Liver (tissue), 8 donors: ENCODE measurements at regions not wholly inside any gene's neighbourhood (a gene's known extent, or its start where the extent isn't known, plus 50 kb on each side); places are given as distances from the start of the nearest gene placed in this dataset.

Source experiments
- DNase-seq: peaks from one replicate; pipeline ENCODE4 v3.0.0-alpha.2; 2017; ENCODE audit warnings: low spot score
- H3K27ac ChIP-seq, 2 donors: one replicate each; pipeline ENCODE4 v1.7.0; 2013; ENCODE audit warnings: inconsistent platforms in 2 of 2, low read length in 2 of 2, control low read depth in 1 of 2, low read depth in 1 of 2, mild to moderate bottlenecking in 1 of 2
- H3K27me3 ChIP-seq, 4 donors: one replicate each; pipeline versions ENCODE4 v1.6.1 to v1.7.0; 2013; ENCODE audit warnings: low read length in 3 of 4, inconsistent platforms in 1 of 4, mild to moderate bottlenecking in 1 of 4, moderate library complexity in 1 of 4; ENCODE audit not compliant: control insufficient read depth in 4 of 4, insufficient read depth in 4 of 4
- H3K36me3 ChIP-seq, 4 donors: one replicate each; pipeline versions ENCODE4 v1.6.1 to v1.7.0; 2013; ENCODE audit warnings: low read length in 3 of 4, mild to moderate bottlenecking in 3 of 4, low read depth in 1 of 4, moderate library complexity in 1 of 4; ENCODE audit not compliant: control insufficient read depth in 4 of 4, insufficient read depth in 3 of 4
- H3K4me1 ChIP-seq, 4 donors: one replicate each; pipeline versions ENCODE4 v1.6.1 to v1.7.0; 2013; ENCODE audit warnings: low read length in 3 of 4, mild to moderate bottlenecking in 3 of 4, moderate library complexity in 1 of 4; ENCODE audit not compliant: control insufficient read depth in 4 of 4, insufficient read depth in 4 of 4
- H3K4me3 ChIP-seq, 3 donors: one replicate each; pipeline versions ENCODE4 v1.6.1 to v1.7.0; 2013; ENCODE audit warnings: low read length in 3 of 3, control low read depth in 1 of 3, low read depth in 1 of 3, mild to moderate bottlenecking in 1 of 3
- H3K9ac ChIP-seq, 2 donors: one replicate each; pipeline ENCODE4 v1.7.0; 2013; ENCODE audit warnings: low read length in 2 of 2, mild to moderate bottlenecking in 2 of 2, moderate library complexity in 2 of 2, control low read depth in 1 of 2, low read depth in 1 of 2
- H3K9me3 ChIP-seq, 4 donors: one replicate each; pipeline versions ENCODE4 v1.6.1 to v1.7.0; 2013; ENCODE audit warnings: low read length in 3 of 4; ENCODE audit not compliant: control insufficient read depth in 4 of 4
- EGR1 ChIP-seq, 2 donors: IDR thresholded peaks; 2 replicates each; pipeline ENCODE4 v1.6.1; 2016 to 2018; ENCODE audit warnings: antibody characterized with exemption in 2 of 2, low read depth in 2 of 2
- FOXA1 ChIP-seq: IDR thresholded peaks from 2 replicates; pipeline ENCODE4 v1.6.1; 2016; ENCODE audit warnings: antibody characterized with exemption
- FOXA2 ChIP-seq: IDR thresholded peaks from 2 replicates; pipeline ENCODE4 v1.6.1; 2016; ENCODE audit warnings: antibody characterized with exemption
- GABPA ChIP-seq, 2 donors: IDR thresholded peaks in 1 of 2; conservative IDR thresholded peaks in 1 of 2; 2 replicates each; pipeline ENCODE4 v1.6.1; 2016; ENCODE audit warnings: antibody characterized with exemption in 2 of 2, mild to moderate bottlenecking in 1 of 2, moderate library complexity in 1 of 2
- HNF4A ChIP-seq, 2 donors: conservative IDR thresholded peaks; 2 replicates each; pipeline ENCODE4 v1.6.1; 2016; ENCODE audit warnings: antibody characterized with exemption in 2 of 2, mild to moderate bottlenecking in 2 of 2
- HNF4G ChIP-seq: IDR thresholded peaks from 2 replicates; pipeline ENCODE4 v1.6.1; 2016; ENCODE audit warnings: antibody characterized with exemption
- JUND ChIP-seq, 2 donors: IDR thresholded peaks; 2 replicates each; pipeline ENCODE4 v1.6.1; 2016; ENCODE audit warnings: antibody characterized with exemption in 2 of 2
- NR2F2 ChIP-seq: IDR thresholded peaks from 2 replicates; pipeline ENCODE4 v1.6.1; 2016; ENCODE audit warnings: antibody characterized with exemption
- RAD21 ChIP-seq, 2 donors: IDR thresholded peaks; 2 replicates each; pipeline ENCODE4 v1.6.1; 2016; ENCODE audit warnings: antibody characterized with exemption in 2 of 2, mild to moderate bottlenecking in 2 of 2
- RXRA ChIP-seq, 2 donors: IDR thresholded peaks; 2 replicates each; pipeline ENCODE4 v1.6.1; 2017 to 2018; ENCODE audit warnings: antibody characterized with exemption in 2 of 2, mild to moderate bottlenecking in 1 of 2
- SP1 ChIP-seq: IDR thresholded peaks from 2 replicates; pipeline ENCODE4 v1.6.1; 2018; ENCODE audit warnings: antibody characterized with exemption, mild to moderate bottlenecking
- TAF1 ChIP-seq: conservative IDR thresholded peaks from 2 replicates; pipeline ENCODE4 v1.6.1; 2016; ENCODE audit warnings: antibody characterized with exemption, mild to moderate bottlenecking
- YY1 ChIP-seq: IDR thresholded peaks from 2 replicates; pipeline ENCODE4 v1.6.1; 2016; ENCODE audit warnings: antibody characterized with exemption, mild to moderate bottlenecking
- WGBS: extraction: QIAGEN DNeasy Blood & Tissue Kit; methylation state at CpG from one replicate; pipeline ENCODE4 v1.1.7; 2013; 5-methylcytosine and 5-hydroxymethylcytosine counted together
- TF ChIP-seq, protein P1 (sequence below): IDR thresholded peaks from 2 replicates; pipeline ENCODE4 v1.6.1; 2016; ENCODE audit warnings: antibody characterized with exemption, mild to moderate bottlenecking
- TF ChIP-seq, protein P2 (sequence below): IDR thresholded peaks from 2 replicates; pipeline ENCODE4 v1.6.1; 2016; ENCODE audit warnings: antibody characterized with exemption
- TF ChIP-seq, protein P3 (sequence below): IDR thresholded peaks from 2 replicates; pipeline ENCODE4 v1.6.1; 2016; ENCODE audit warnings: antibody characterized with exemption
- TF ChIP-seq, protein P4 (sequence below): fragments of 150-350 bp; IDR thresholded peaks from 2 replicates; pipeline ENCODE4 v1.5.1; 2017; ENCODE audit warnings: improper control_type of control experiment, low read depth, low read length; ENCODE audit not compliant: missing input control
- TF ChIP-seq, protein P5 (sequence below): IDR thresholded peaks from 2 replicates; pipeline ENCODE4 v1.6.1; 2016; ENCODE audit warnings: antibody characterized with exemption
- donor health status: healthy.
- donor health status: healthy.
- donor health status: healthy.
- donor health status: healthy.
- donor health status: healthy.

DNA sequence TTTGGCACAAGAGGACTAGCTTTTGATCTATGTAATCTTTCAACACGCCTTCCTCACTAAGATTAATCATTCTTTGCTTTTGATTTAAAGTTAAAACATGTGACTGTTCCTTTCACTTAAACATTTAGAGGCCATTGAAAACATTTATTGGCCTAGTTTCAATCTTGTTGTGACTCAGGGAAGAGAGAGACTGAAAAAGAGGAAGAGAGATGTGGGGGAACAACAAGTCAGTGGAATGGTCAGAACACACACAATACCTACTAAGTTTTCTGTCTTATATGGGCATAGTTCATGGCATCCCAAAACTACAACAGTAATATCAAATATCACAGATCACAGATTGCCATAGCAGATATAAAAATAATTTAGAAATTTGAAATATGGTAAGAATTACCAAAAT lies 812.9 kb upstream of the AGA start:
- Histone ChIP-seq H3K4me1 (no peaks in the 10 kb centered on the region), H3K36me3 (no peaks in the 10 kb centered on the region), H3K27me3 (no peaks in the 10 kb centered on the region), H3K9me3 (no peaks in the 10 kb centered on the region), H3K27ac (no peak overlapping the region), H3K4me3 (no peak overlapping the region), H3K9ac (no peak overlapping the region)
- WGBS, result 63% methylated on average over 1 of the region's 1 CpG
- DNase-seq, result no peak
- no peak for TF ChIP-seq GABPA (IDR thresholded peaks at IDR 0.05 in 1 of 2, conservative IDR thresholded peaks at IDR 0.05 in 1 of 2)
- TF ChIP-seq, protein P1, sequence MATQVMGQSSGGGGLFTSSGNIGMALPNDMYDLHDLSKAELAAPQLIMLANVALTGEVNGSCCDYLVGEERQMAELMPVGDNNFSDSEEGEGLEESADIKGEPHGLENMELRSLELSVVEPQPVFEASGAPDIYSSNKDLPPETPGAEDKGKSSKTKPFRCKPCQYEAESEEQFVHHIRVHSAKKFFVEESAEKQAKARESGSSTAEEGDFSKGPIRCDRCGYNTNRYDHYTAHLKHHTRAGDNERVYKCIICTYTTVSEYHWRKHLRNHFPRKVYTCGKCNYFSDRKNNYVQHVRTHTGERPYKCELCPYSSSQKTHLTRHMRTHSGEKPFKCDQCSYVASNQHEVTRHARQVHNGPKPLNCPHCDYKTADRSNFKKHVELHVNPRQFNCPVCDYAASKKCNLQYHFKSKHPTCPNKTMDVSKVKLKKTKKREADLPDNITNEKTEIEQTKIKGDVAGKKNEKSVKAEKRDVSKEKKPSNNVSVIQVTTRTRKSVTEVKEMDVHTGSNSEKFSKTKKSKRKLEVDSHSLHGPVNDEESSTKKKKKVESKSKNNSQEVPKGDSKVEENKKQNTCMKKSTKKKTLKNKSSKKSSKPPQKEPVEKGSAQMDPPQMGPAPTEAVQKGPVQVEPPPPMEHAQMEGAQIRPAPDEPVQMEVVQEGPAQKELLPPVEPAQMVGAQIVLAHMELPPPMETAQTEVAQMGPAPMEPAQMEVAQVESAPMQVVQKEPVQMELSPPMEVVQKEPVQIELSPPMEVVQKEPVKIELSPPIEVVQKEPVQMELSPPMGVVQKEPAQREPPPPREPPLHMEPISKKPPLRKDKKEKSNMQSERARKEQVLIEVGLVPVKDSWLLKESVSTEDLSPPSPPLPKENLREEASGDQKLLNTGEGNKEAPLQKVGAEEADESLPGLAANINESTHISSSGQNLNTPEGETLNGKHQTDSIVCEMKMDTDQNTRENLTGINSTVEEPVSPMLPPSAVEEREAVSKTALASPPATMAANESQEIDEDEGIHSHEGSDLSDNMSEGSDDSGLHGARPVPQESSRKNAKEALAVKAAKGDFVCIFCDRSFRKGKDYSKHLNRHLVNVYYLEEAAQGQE, result no peak

DNA sequence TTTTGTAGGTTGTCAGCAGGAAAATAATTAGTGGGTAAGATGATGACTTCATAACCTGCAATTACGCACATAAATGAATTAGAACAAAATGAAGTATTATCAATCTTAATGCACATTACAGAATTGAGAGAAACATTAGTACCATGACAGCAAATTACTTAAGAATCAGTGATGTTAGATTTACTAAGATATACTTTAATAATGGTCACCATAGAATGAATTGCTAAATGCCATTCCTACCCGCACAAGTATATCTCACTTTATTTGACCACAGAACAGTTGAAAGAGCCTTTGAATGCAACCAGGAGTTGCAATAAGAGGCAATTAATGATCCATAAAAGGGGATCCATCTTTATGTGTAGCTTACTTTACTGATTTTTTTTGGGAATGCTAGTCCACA lies 816.4 kb upstream of the AGA start:
- no peak for DNase-seq
- no peak for TF ChIP-seq SP1
- TF ChIP-seq TAF1, result no peak
- no peak for TF ChIP-seq YY1
- Histone ChIP-seq H3K9ac (no peak overlapping the region), H3K27ac (no peak overlapping the region), H3K4me3 (no peak overlapping the region), H3K4me1 (no peaks in the 10 kb centered on the region), H3K9me3 (peaks cover 0 to 2% (median 0%) of the 10 kb centered on the region in 4 donors), H3K36me3 (no peaks in the 10 kb centered on the region), H3K27me3 (no peaks in the 10 kb centered on the region)
- WGBS, result 91% methylated on average over 2 of the region's 2 CpGs

DNA sequence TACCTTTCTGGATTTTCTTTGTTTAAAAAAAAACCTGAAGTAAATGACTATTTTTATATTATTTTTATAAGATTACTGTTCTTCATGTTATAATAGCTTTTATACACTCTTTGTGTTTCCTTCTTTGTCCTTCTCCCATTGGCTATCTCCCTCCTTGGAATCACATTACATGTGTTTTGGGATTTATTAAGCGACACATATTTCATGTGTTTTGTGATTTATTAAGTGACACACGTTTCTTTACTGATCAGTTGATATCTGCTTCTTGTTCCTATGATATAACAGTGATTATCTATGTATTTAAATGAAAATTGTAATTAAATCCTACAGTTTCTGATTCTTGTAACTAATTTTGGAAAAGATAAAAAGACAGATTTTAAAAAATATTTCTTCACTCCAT lies 817.3 kb upstream of the AGA start:
- TF ChIP-seq TAF1 (no peak), JUND (IDR thresholded peaks at IDR 0.05) (no peak), RXRA (IDR thresholded peaks at IDR 0.05) (no peak), RAD21 (IDR thresholded peaks at IDR 0.05) (no peak), YY1 (no peak), NR2F2 (no peak), FOXA1 (no peak), FOXA2 (no peak), HNF4G (no peak), GABPA (IDR thresholded peaks at IDR 0.05 in 1 of 2, conservative IDR thresholded peaks at IDR 0.05 in 1 of 2) (no peak), EGR1 (IDR thresholded peaks at IDR 0.05; ENCODE audit: low read depth in 2 of 2) (no peak), SP1 (no peak), HNF4A (conservative IDR thresholded peaks at IDR 0.05) (no peak)
- TF ChIP-seq, protein P2, sequence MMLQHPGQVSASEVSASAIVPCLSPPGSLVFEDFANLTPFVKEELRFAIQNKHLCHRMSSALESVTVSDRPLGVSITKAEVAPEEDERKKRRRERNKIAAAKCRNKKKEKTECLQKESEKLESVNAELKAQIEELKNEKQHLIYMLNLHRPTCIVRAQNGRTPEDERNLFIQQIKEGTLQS, result no peak
- TF ChIP-seq, protein P3, sequence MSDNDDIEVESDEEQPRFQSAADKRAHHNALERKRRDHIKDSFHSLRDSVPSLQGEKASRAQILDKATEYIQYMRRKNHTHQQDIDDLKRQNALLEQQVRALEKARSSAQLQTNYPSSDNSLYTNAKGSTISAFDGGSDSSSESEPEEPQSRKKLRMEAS, result no peak
- TF ChIP-seq, protein P4, sequence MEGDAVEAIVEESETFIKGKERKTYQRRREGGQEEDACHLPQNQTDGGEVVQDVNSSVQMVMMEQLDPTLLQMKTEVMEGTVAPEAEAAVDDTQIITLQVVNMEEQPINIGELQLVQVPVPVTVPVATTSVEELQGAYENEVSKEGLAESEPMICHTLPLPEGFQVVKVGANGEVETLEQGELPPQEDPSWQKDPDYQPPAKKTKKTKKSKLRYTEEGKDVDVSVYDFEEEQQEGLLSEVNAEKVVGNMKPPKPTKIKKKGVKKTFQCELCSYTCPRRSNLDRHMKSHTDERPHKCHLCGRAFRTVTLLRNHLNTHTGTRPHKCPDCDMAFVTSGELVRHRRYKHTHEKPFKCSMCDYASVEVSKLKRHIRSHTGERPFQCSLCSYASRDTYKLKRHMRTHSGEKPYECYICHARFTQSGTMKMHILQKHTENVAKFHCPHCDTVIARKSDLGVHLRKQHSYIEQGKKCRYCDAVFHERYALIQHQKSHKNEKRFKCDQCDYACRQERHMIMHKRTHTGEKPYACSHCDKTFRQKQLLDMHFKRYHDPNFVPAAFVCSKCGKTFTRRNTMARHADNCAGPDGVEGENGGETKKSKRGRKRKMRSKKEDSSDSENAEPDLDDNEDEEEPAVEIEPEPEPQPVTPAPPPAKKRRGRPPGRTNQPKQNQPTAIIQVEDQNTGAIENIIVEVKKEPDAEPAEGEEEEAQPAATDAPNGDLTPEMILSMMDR, result no peak
- TF ChIP-seq, protein P1, result no peak
- TF ChIP-seq, protein P5, sequence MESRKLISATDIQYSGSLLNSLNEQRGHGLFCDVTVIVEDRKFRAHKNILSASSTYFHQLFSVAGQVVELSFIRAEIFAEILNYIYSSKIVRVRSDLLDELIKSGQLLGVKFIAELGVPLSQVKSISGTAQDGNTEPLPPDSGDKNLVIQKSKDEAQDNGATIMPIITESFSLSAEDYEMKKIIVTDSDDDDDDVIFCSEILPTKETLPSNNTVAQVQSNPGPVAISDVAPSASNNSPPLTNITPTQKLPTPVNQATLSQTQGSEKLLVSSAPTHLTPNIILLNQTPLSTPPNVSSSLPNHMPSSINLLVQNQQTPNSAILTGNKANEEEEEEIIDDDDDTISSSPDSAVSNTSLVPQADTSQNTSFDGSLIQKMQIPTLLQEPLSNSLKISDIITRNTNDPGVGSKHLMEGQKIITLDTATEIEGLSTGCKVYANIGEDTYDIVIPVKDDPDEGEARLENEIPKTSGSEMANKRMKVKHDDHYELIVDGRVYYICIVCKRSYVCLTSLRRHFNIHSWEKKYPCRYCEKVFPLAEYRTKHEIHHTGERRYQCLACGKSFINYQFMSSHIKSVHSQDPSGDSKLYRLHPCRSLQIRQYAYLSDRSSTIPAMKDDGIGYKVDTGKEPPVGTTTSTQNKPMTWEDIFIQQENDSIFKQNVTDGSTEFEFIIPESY, result no peak

More for the DNA sequence above, 817.3 kb upstream of the AGA start:
- no peaks in the 10 kb centered on the region for H3K27me3 ChIP-seq
- H3K36me3 ChIP-seq, result no peaks in the 10 kb centered on the region
- H3K27ac ChIP-seq, result no peak overlapping the region
- no peak for DNase-seq
- H3K4me1 ChIP-seq, result no peaks in the 10 kb centered on the region
- no peak overlapping the region for H3K4me3 ChIP-seq
- H3K9ac ChIP-seq, result no peak overlapping the region
- peaks cover 0 to 2% (median 0%) of the 10 kb centered on the region in 4 donors for H3K9me3 ChIP-seq
- 61% methylated on average over 2 of the region's 2 CpGs for WGBS
